LHCN-M2 (cell line): ENCODE measurements at regions not wholly inside any gene's neighbourhood (a gene's known extent, or its start where the extent isn't known, plus 50 kb on each side); places are given as distances from the start of the nearest gene placed in this dataset.
"Not testable (repeated sequence)": the region's sequence is repeated elsewhere in the genome, so short reads cannot be mapped to it uniquely, and the experiment has no call there.

ENCODE experiments used
- DNase-seq: peaks from one replicate; pipeline ENCODE4 v3.0.0-alpha.2; 2012; ENCODE audit warnings: low read depth

DNA sequence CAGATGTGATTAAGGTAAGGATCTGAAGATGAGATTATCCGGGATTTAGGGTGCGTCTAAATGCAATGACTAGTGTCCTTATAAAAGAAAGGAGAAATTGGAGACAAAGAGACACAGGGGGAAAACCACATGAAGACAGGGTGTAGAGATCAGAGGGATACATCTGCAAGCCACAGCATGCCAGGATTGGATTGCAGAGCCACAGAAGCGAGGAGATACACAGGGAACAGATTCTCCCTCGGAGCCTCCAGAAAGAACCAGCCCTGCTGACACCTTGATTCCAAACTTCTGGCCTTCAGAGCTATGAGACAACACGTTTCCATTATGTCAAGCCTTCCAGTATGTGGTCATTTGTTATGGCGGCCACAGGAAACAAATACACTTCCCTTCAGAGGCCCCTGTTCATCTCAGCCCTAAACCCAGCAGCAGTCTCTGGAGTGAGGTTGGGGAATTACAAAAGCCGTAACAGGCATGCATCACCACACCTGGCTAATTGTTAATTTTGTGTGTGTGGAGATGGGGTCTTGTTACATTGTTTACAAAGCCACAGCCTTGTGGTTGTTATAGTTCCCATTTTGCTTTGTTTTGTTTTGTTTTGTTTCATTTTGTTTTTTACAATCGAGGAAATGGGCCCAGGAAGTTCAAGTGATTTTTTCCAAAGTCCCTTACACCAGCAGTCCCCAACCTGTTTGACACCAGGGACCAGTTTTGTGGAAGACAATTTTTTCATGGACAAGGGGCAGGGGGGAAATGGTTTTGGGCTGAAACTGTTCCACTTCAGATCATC lies 51.6 kb upstream of the LYRM9 start:
- no peak for DNase-seq

DNA sequence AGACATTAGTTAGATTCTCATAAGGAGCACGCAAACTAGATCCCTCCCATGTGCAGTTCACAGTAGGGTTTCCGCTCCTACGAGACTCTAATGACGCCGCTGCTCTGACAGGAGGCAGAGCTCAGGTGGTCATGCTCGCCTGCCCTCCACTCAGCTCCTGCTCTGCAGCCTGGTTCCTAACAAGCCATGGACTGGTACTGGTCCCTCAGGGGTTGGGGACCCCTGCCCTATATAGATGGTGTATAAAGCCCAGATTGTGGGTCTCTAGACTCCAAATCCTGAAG lies 52.1 kb upstream of the LYRM9 start:
- no peak for DNase-seq

DNA sequence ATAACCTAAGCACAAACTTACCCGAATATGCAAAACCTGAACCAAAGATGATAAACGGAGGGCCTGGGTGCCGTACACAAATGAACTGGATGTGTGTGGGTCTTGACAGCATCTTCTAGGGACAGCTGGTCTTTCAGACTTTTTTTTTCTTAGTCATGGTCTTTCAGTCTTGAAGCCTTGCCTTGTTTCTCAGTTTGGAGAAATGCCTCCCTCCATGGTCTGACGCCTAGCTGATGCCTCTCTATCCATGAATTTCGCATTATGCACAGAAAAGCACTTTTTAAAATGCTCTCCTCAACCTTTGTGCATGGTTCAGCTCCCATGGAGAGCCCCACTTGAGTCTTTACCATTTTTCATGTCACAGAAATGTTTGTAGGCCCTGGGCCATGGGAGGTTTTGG lies 52.8 kb upstream of the LYRM9 start:
- DNase-seq = no peak

DNA sequence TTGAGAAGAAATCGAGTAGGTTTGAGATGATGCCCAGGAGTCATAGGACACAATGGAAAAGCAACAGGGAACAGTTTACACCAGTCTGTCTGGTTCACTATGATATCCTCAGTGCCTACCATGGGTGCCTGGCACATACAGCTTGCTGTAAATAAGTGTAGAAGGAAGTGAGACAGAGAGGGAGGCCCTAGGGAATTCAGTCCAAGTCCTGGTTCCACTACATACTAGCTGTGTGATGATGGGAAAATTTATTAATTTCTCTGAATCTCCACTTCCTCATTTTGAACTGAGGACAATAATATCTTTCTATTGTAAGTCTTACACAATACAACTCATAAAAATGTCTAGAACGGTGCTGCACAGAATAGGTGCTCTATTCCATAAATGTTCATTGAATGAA lies 53.3 kb upstream of the LYRM9 start:
- no peak for DNase-seq

DNA sequence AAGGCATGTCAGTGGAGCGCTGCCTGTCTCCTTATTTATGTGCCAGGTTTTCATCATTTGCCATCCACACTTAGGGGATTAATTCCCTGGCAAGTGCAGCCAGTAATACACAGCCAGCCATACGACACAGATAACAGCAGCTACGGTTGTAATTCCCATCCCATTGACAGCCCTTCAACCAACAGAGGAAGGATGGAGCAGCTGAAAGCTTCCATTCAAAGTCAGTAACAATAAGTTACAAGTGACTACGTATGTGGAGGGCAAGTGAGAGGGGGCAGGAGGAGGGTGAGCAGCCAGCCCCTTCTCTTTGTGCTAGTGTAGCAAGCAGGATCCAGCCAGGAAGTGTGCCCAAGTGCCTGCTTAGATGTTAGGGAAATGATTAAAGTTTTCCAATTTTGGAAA lies 53.8 kb upstream of the LYRM9 start:
- no peak for DNase-seq

DNA sequence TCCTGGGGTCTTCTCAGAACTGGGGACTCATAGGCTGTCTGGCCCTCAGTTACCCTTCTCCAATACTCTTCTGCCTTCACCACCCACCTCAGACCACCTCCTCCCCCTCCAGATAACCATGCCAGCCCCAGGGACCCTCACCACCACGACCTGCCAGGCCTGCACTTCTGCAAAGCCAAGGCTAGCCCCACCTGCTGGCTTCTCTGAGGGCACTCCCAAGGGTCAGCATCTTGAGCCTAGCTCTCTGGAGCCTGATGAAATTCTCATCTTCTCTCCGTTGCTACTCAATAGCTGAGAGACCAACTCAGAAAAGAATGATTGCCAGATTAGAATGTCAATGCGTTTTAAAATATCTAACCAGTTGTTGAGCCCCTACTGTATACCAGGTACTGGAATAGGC lies 56.1 kb upstream of the LYRM9 start:
- DNase-seq = no peak

DNA sequence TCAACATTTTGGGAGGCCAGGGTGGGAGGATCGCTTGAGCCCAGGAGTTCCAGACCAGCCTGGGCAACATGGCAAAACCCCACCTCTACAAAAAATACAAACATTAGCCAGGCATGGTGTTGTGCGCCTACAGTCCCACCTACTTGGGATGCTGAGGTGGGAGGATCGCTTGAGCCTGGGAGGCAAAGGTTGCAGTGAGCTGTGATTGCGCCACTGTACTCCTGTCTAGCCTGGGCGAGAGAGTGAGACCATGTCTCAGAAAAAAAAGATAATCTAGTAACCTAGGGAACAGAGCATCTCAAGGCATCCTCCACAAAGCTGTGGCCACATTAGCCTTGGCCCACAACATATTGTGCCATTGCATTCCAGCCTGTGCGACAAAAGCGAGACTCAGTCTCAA lies 57.1 kb upstream of the LYRM9 start:
- not testable (repeated sequence) for DNase-seq

DNA sequence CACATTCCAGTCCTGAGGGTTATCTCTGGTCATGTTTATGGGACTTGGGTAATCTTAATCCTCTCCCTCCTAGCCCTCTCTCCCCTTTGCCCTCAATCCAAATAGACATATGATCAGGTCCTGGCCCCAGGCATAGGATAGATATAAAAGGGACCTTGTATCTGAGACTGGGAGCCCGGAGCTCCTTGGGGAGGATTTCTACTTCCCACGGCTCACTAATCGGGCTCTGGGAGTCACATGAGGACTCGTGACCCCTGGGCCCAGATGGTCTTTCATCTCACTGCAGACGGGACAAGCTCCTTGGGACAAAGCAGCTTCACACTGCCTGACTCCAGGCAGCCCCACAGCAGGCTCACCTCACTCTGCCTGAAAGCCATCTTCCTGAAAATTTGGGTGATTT lies 57.8 kb upstream of the LYRM9 start:
- no peak for DNase-seq

DNA sequence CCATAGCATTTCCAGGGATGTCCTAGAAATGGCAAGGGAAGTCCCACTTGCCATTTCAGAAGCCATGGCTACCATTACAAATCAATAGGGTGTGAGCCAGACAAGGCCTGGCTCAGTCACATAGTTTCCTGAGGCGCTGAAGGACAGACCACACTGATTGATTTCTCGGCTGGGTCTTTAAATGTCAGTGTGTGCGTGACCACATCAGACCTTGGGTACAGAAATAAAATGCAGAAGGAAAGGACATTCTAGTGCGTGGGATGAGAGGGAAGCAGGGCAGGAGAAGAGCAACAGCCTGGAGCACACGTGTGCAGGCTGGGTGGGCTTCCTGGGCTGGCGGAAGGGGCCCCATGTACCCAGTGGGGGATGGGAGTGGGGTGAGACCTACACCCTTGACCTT lies 58.7 kb upstream of the LYRM9 start:
- no peak for DNase-seq

DNA sequence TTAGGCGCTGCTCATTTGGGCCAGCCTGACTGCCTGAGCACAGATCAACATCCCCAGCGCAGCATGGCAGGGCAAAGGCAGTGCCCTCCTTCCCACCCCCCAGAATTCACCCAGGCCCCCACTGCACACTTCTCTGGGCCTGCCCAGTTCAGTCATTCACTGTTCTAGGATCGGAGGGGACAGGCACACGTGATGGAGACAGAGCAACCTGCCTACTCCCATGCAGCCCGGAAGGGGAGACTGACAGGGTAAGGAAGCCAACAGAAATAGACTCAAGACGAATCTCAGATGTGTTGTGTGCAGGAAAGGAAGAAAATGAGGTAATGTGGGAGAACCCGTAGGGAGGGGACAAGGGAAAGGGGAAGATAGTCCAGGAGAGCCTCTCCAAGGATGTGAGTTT lies 59.2 kb upstream of the LYRM9 start:
- no peak for DNase-seq

DNA sequence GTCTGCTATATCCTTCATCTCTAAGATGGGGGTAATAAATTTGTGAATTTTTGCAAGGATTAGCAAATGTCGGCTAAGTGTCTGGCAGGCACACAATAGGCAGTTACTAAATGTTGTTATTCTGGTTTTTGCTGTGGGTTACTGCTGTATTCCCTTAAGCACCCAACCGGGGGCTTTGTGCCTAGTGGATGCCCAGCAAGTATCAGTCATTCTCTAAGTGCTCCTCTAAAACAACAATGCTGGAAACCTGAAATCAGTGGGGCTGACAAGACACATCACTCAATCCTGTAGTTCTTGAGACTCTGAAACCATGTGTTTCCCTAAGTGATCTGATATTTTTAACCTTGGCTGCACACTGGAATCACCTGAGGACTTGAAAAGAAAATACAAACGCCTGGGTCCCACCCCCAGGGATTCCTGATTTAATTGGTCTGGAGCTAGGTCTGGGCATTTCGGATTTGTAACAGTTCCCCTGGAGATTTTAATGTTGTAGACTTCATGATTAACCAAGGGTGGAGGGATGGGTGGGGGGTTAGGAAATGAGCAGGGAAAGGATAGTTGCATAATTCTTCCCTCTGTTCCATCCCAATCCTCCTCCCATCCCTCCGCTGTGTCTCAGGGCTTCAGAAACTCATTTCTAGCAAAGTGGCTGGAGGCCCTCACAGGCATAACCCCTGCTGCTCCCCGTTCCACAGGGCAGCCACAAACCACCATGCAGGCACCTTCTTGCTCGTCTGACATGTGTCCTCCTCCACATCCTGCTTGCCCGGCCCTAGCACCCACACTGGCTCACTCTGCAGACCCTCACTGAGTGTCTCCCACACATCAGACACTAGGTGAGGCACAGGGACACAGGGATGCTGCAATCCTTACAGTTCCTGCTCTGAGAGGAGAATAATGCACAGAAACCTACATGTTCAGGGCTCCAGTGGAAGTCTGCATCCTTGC lies 61.7 kb upstream of the LYRM9 start:
- no peak for DNase-seq

DNA sequence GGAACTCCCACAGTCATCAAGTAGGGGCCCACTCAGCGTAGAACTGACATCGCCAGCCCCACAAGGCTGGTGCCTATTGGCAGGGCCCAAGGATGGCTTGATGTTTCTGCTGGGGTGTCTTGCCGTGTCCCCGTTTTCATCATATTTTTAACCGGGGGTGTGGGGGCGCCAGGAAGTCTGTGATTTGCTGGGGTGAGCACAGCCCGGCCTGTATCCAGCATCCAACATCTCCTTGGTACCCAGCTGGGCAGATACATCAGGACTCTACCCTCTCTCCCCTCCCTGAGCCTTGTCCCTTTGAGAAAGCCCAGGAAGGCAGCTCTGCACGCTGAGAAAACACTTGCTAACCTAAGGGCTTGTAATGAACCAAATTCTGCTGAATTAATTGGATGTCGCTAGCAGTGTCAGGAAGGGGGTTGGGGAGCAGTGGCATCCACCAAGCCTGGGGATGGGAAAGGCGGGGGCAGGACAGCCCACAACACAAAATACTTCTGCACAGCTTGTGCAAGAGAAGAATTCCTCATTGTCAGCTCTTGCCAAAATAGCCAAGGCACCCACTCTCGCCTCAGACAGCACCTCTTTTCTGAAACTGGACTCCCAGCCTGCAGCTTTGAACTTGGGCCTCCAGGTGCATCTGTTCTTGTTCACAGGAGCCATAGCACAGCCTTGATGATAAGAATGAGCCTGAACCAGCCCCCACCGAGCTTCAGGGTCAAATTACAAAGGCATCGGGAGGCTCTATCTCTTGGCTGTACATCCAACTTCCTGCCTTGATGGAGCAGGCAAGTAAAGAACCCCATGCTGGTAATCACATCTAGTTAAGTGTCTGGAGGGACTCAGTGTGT lies 63.7 kb upstream of the LYRM9 start:
- DNase-seq = no peak

DNA sequence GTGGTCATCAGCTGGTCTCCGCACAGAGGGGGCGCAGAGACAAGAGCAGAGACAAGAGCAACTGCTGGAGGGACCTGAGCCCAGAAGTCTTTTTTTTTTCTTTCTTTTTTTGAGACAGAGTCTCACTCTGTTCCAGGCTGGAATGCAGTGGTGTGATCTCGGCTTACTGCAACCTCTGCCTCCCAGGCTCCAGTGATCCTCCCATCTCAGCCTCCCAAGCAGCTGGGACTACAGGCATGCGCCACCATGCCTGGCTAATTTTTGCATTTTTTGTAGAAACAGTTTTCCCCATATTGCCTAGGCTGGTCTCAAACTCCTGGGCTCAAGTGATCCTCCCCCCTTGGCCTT lies 64.3 kb upstream of the LYRM9 start:
- DNase-seq = not testable (repeated sequence)

DNA sequence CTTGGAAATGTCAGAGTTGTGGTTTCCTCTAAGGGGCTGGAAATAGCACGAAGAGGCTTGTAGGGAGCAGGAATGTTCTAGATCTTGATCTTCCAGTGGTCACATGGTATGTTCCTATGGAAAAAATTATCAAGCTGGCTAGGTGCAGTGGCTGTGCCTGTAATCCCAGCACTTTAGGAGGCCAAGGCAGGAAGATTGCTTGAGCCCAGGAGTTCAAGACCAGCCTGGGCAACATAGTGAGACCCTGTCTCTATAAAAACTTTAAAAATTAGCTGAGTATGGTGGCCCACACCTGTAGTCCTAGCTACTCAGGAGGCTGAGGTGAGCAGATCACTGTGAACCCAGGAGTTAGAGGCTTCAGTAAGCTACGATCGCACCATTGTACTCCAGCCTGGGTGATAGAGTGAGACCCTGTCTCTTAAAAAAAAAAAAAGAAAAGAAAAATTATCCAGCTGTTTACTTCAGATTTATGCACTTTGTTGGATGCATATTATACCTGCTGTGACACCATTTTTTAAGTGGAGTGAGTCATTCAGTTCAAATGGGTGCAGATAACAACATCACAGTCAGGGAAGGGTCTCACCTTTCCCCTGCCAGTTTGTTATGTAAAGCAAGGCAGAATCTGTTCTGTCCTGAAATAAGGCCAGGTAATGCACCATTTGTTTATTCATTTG lies 65.7 kb upstream of the LYRM9 start:
- no peak for DNase-seq

DNA sequence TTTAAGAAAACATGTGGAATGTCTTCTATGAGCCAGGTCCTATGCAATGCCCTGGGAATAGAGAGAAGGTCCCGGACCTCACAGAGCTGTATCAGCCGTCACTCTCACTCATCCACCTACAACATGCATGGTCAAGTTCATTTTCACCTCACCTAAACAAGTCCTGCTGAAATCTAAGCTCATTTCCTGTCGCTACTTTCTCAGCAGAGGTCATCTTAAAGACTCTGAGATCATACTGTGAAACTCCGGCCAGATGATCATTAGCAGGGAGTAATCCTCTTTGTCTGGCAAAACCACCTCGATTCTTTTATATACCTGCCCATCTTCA lies 66.2 kb upstream of the LYRM9 start:
- DNase-seq = no peak

DNA sequence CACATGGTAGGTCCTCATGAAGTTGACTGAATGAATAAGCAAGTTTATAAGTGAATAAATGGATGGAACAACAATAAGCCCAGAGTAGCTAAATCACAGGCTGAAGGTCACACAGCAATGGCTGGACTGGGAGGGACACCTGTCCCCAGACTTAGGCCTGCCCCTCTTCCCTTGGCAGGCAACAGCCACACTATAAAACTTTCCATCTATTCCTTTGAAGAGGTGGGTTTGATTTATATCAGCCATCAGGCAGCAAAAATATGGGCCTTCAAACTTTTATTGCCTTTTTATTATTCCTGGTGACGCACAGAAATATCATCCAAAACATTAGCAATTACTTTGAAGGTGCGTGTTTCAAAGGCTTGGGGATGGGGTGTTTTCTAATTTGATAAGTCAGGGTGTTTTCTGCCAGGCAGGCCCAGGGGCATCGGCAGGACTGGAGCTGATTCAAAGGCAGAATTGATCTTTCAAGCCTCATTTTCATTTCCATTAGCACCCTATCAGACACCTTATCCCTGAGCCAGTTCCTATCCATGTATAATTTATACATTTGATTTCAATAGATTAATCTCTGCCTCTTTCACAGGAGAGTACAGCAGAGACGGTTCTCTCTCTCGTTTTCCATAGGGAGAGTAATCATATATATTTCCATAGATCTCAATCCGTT lies 67.2 kb upstream of the LYRM9 start:
- no peak for DNase-seq

DNA sequence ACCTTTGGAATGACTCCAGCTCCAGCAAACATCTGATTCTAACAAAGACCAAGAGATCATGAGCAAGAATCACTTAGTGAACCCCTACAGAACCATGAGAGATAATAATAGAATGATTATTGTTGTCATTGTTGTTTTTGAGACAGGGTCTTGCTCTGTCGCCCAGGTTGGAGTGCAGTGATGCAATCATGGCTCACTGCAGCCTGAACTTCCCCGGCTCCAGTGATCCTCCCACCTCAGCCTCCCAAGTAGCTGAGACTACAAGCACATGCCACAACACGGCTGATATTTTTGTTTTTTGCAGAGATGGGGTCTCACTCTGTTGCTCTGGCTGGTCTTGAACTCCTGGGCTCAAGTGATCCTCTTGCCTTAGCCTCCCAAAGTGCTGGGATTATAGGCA lies 69.4 kb upstream of the LYRM9 start:
- DNase-seq = not testable (repeated sequence)

DNA sequence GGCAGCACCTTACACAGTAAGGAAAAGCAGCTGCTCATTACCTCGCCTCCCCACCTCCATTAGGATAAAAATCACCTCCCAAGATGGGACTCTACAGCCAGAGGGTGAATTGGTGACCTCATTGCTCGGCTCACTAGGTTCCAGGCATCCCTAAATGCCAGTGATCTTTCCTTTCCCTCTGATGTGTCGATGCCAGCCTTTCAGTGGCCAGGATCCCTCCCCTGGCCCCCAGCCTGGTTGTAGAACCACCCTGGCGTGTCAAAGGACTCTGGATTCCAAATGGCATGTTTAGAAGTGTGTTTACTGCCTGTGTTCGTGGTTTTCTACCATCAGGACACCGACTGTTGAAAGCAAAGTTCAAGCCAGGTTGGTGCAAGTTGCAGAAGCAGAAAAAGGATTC lies 72.1 kb upstream of the LYRM9 start:
- DNase-seq = no peak

DNA sequence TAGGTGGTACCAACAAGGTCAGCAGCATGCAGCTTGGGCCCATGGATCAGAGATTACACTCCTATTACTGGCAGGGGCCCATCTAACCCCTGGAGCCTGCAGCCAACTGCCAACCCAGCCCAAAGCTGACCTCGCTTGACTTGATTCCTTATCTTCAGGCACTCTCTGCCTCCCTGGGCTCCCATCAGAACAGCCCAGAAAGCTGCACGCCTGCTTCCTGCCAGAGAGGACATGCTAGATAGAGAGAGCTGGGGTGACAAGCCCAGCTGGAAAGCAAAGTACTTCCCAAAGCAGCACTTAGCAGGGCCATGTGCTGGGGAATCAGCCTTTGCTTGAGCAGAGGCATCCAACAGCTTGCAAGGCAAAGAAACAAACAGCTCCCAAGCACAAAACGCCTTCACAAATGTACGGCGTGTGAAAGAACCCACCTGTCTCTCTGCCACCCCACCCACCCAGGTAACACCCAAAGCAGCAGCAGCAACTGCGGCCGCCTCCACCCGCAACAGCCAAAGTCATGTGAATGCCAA lies 74.2 kb upstream of the NLK start:
- DNase-seq = no peak

DNA sequence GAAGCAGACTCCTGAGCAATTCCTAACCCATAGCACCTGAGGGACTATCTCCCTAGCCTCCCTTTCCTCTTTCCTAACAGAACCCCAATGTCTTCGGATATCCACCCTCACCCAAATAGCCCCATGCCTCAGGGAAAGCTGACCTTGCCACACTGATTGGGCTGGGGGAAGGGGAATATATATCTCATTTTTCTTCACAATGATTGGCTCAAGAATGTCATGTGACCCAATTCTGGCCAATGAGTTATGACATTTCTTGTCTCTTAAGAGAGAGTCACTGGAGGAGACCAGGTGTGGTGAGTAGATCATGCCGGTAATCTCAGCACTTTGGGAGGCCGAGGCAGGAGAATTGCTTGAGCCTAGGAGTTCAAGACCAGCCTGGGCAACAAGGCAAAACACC lies 71.9 kb upstream of the NLK start:
- DNase-seq = no peak
